IMR-90 (cell line): ENCODE measurements at regions not wholly inside any gene's neighbourhood (a gene's known extent, or its start where the extent isn't known, plus 50 kb on each side); places are given as distances from the start of the nearest gene placed in this dataset.

ENCODE experiments used
- ATAC-seq: fragments of 200-7000 bp; cut with Tn5 transposase; 2 replicates; pipeline ENCODE4 v1.9.1; 2020; ENCODE audit warnings: low read depth, mild to moderate bottlenecking, moderate library complexity
- BruUV-seq: library from RNA; stranded (reverse); fragments of 400-500 nt; replicated peaks from 2 replicates; lab custom pipeline; 2021; lab: Mats Ljungman, UMichigan
- CTCF ChIA-PET: fragments of 300-600 bp; formaldehyde crosslinking; extraction: SDS; loops from one replicate; lab custom pipeline; 2021; ENCODE audit warnings: antibody characterized with exemption; lab: Yijun Ruan, JAX
- POLR2A ChIA-PET: fragments of 300-600 bp; sonication (Branson Sonifier 250); formaldehyde crosslinking; loops from one replicate; lab custom pipeline; 2022; ENCODE audit warnings: antibody characterized with exemption; ENCODE audit not compliant: unreplicated experiment; lab: Charles Lee
- DNase-seq: peaks from one replicate; pipeline ENCODE4 v3.0.0; 2013
- H2AFZ ChIP-seq: replicated peaks from 2 replicates; pipeline ENCODE3; 2013; ENCODE audit warnings: low read length, mild to moderate bottlenecking; ENCODE audit not compliant: poor library complexity
- H2AK5ac ChIP-seq: 2 replicates; pipeline ENCODE4 v1.6.1; 2013; ENCODE audit warnings: low read depth, low read length, inconsistent platforms
- H2AK9ac ChIP-seq: replicated peaks from 2 replicates; pipeline ENCODE3; 2013; ENCODE audit warnings: mild to moderate bottlenecking, low read depth, low read length, moderate library complexity; ENCODE audit not compliant: poor library complexity
- H2BK120ac ChIP-seq: 2 replicates; pipeline ENCODE4 v1.6.1; 2013; ENCODE audit warnings: low read depth, low read length, inconsistent platforms
- H2BK15ac ChIP-seq: 3 replicates; pipeline ENCODE4 v1.6.1; 2013; ENCODE audit warnings: low read depth, low read length, inconsistent platforms
- H2BK20ac ChIP-seq: 2 replicates; pipeline ENCODE4 v1.6.1; 2013; ENCODE audit warnings: low read depth, mild to moderate bottlenecking, inconsistent platforms, low read length, moderate library complexity
- H2BK5ac ChIP-seq: 2 replicates; pipeline ENCODE4 v1.6.1; 2013; ENCODE audit warnings: mild to moderate bottlenecking, low read depth, low read length, inconsistent platforms; ENCODE audit not compliant: poor library complexity, severe bottlenecking
- H3K14ac ChIP-seq: replicated peaks from 2 replicates; pipeline ENCODE4 v1.6.1; 2013; ENCODE audit warnings: low read depth, low read length, inconsistent platforms
- H3K18ac ChIP-seq: 2 replicates; pipeline ENCODE4 v1.6.1; 2013; ENCODE audit warnings: low read depth, low read length, control low read depth
- H3K23ac ChIP-seq: 2 replicates; pipeline ENCODE4 v1.6.1; 2013; ENCODE audit warnings: low read depth, low read length, inconsistent platforms
- H3K27ac ChIP-seq: 2 replicates; pipeline ENCODE4 v1.5.1; 2013; ENCODE audit warnings: mild to moderate bottlenecking, control low read depth, low read length; ENCODE audit not compliant: insufficient read depth
- H3K27me3 ChIP-seq: 2 replicates; pipeline ENCODE4 v1.6.1; 2013; ENCODE audit warnings: low read length; ENCODE audit not compliant: control insufficient read depth, insufficient read depth
- H3K36me3 ChIP-seq: 2 replicates; pipeline ENCODE4 v1.6.1; 2013; ENCODE audit warnings: low read length, mixed read lengths; ENCODE audit not compliant: control insufficient read depth, insufficient read depth
- H3K4ac ChIP-seq: 2 replicates; pipeline ENCODE4 v1.6.1; 2013; ENCODE audit warnings: low read depth, low read length, inconsistent platforms
- H3K4me1 ChIP-seq: 2 replicates; pipeline ENCODE4 v1.6.1; 2013; ENCODE audit warnings: low read length, mixed read lengths; ENCODE audit not compliant: control insufficient read depth, insufficient read depth
- H3K4me2 ChIP-seq: 2 replicates; pipeline ENCODE4 v1.6.1; 2013; ENCODE audit warnings: low read depth, mild to moderate bottlenecking, control low read depth, low read length, moderate library complexity
- H3K4me3 ChIP-seq: 2 replicates; pipeline ENCODE4 v1.5.1; 2013; ENCODE audit warnings: low read depth, mild to moderate bottlenecking, control low read depth, low read length, moderate library complexity; ENCODE audit not compliant: insufficient read depth
- H3K56ac ChIP-seq: 2 replicates; pipeline ENCODE4 v1.6.1; 2013; ENCODE audit warnings: low read length, inconsistent platforms; ENCODE audit not compliant: insufficient read depth; ENCODE audit errors: extremely low read depth
- H3K79me1 ChIP-seq, 2 experiments: 2 replicates each; pipeline ENCODE4 v1.6.1; 2013; ENCODE audit warnings: low read length in 2 of 2, inconsistent platforms in 1 of 2, low read depth in 1 of 2
- H3K9ac ChIP-seq: 2 replicates; pipeline ENCODE4 v1.6.1; 2013; ENCODE audit warnings: low read depth, low read length, control low read depth
- H3K9me1 ChIP-seq: 2 replicates; pipeline ENCODE4 v1.6.1; 2013; ENCODE audit warnings: low read length, inconsistent platforms; ENCODE audit not compliant: insufficient read depth
- H3K9me3 ChIP-seq: 2 replicates; pipeline ENCODE4 v1.6.1; 2013; ENCODE audit warnings: low read length; ENCODE audit not compliant: control insufficient read depth, insufficient read depth
- H4K20me1 ChIP-seq: 2 replicates; pipeline ENCODE4 v1.6.1; 2013; ENCODE audit warnings: low read length, inconsistent platforms; ENCODE audit not compliant: insufficient read depth
- H4K5ac ChIP-seq: 2 replicates; pipeline ENCODE4 v1.6.1; 2013; ENCODE audit warnings: mild to moderate bottlenecking, low read depth, low read length, control low read depth
- H4K8ac ChIP-seq, 2 experiments: 2 replicates each; pipeline ENCODE4 v1.6.1; 2013; ENCODE audit warnings: low read depth in 2 of 2, low read length in 2 of 2, control low read depth in 1 of 2, inconsistent platforms in 1 of 2
- H4K91ac ChIP-seq: 2 replicates; pipeline ENCODE4 v1.6.1; 2013; ENCODE audit warnings: low read depth, low read length, inconsistent platforms; ENCODE audit not compliant: insufficient read depth
- BHLHE40 ChIP-seq: fragments of 150-350 bp; IDR thresholded peaks from 2 replicates; pipeline ENCODE4 v1.6.1; 2016; ENCODE audit warnings: mild to moderate bottlenecking, low read depth, low read length
- CHD1 ChIP-seq: IDR thresholded peaks from 2 replicates; pipeline ENCODE4 v1.6.1; 2012; ENCODE audit warnings: low read depth, low read length, improper control_type of control experiment
- MAZ ChIP-seq: IDR thresholded peaks from 2 replicates; pipeline ENCODE4 v1.6.1; 2012; ENCODE audit warnings: low read depth, mild to moderate bottlenecking, low read length, improper control_type of control experiment, moderate library complexity, borderline replicate concordance
- RFX5 ChIP-seq: IDR thresholded peaks from 2 replicates; pipeline ENCODE4 v1.8.0; 2012; ENCODE audit warnings: low read depth, mild to moderate bottlenecking, low read length, moderate library complexity
- WGBS, 2 experiments: methylation state at CpG; one replicate each; pipeline versions ENCODE4 v1.1.5 to v1.1.7; 2013; ENCODE audit warnings: missing lambda C conversion rate in 2 of 2; ENCODE audit not compliant: insufficient read length in 1 of 2; ENCODE audit errors: extremely low coverage in 2 of 2; 5-methylcytosine and 5-hydroxymethylcytosine counted together
- dilution Hi-C: fragments of 300-500 bp; cut with HindIII; formaldehyde crosslinking; loops from one replicate; pipeline ENCODE4 v1.14.3; 2018; ENCODE audit warnings: low sequenced_read_pairs; ENCODE audit not compliant: unreplicated experiment
- in situ Hi-C: fragments of 300-500 bp; cut with MboI; formaldehyde crosslinking; loops from 3 replicates; pipeline ENCODE4 v1.14.3; 2019; ENCODE audit warnings: low sequenced_read_pairs, inconsistent platforms, mixed read lengths
- intact Hi-C: fragments of 100-400 bp; cut with micrococcal nuclease; formaldehyde crosslinking; loops from 2 replicates; pipeline ENCODE4 v1.10.0; 2022
- TF ChIP-seq, protein P1 (sequence below): conservative IDR thresholded peaks from 2 replicates; pipeline ENCODE4 v1.5.1; 2012; ENCODE audit warnings: mild to moderate bottlenecking, low read depth, low read length, improper control_type of control experiment

DNA sequence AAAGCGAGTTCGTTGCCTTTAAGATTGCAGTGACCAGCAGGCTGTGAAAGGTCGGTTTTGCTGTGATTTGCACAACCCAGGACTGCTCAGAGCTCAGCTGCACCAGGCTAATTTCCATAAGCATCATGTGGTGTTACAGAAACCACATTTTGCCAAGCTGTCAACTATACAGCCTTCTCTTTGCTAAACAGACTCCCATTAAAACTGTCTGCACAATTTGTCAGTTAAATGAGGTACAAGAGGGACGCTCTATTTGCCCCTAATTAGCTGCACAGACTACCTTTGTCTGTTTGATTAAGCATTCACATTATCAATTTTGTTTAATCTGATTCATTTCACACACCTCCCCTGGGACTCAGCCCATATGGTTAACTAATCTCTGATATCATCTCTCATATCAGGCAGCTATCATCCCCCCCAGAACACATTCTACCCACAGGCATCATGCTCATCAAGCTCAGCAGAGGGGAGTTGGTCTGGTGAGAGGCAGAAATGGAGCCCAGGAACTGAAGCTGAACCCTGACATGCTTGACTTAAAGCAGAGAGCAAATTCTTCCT is 62.1 kb downstream of the OLIG3 start:
- H3K18ac ChIP-seq, result no peak overlapping the region
- dilution Hi-C loops, result no loop called here
- no peak overlapping the region for H4K91ac ChIP-seq
- no TSS peak for BruUV-seq
- no peaks in the 10 kb centered on the region for H3K9me3 ChIP-seq
- H4K5ac ChIP-seq, result no peak overlapping the region
- H2AK5ac ChIP-seq, result no peak overlapping the region
- H3K9me1 ChIP-seq, result no peaks in the 10 kb centered on the region
- no peak overlapping the region for H2AK9ac ChIP-seq
- no peak overlapping the region for H2BK20ac ChIP-seq
- no peak for ATAC-seq
- H3K36me3 ChIP-seq, result no peaks in the 10 kb centered on the region
- no peak for DNase-seq
- no peaks in the 10 kb centered on the region for H3K79me1 ChIP-seq
- no peak overlapping the region for H3K27ac ChIP-seq
- no peak overlapping the region for H3K14ac ChIP-seq
- H4K20me1 ChIP-seq, result no peaks in the 10 kb centered on the region
- H3K23ac ChIP-seq, result no peak overlapping the region
- H2BK120ac ChIP-seq, result no peak overlapping the region
- peaks cover 18% of the 10 kb centered on the region for H3K27me3 ChIP-seq
- no peak overlapping the region for H3K4ac ChIP-seq
- CTCF ChIA-PET, result no interaction called here
- H3K4me1 ChIP-seq, result no peaks in the 10 kb centered on the region
- H3K4me3 ChIP-seq, result no peak overlapping the region
- in situ Hi-C loops, result no loop called here
- H3K9ac ChIP-seq, result no peak overlapping the region
- POLR2A ChIA-PET, result no interaction called here
- no peak overlapping the region for H4K8ac ChIP-seq
- WGBS, 2 experiments, result 13% methylated on average over 1 of the region's 4 CpGs; no CpG with 5 or more reads in 1 of the 2 experiments
- no peak overlapping the region for H3K4me2 ChIP-seq
- no peak overlapping the region for H2BK15ac ChIP-seq
- no peak overlapping the region for H3K56ac ChIP-seq
- intact Hi-C loops, result no loop called here
- H2BK5ac ChIP-seq, result no peak overlapping the region
- H2AFZ ChIP-seq, result no peak overlapping the region
- TF ChIP-seq CHD1 (no peak), MAZ (no peak), RFX5 (no peak), BHLHE40 (no peak)
- TF ChIP-seq, protein P1, sequence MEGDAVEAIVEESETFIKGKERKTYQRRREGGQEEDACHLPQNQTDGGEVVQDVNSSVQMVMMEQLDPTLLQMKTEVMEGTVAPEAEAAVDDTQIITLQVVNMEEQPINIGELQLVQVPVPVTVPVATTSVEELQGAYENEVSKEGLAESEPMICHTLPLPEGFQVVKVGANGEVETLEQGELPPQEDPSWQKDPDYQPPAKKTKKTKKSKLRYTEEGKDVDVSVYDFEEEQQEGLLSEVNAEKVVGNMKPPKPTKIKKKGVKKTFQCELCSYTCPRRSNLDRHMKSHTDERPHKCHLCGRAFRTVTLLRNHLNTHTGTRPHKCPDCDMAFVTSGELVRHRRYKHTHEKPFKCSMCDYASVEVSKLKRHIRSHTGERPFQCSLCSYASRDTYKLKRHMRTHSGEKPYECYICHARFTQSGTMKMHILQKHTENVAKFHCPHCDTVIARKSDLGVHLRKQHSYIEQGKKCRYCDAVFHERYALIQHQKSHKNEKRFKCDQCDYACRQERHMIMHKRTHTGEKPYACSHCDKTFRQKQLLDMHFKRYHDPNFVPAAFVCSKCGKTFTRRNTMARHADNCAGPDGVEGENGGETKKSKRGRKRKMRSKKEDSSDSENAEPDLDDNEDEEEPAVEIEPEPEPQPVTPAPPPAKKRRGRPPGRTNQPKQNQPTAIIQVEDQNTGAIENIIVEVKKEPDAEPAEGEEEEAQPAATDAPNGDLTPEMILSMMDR, result no peak
